Liver (tissue), 7 donors: ENCODE measurements at regions not wholly inside any gene's neighbourhood (a gene's known extent, or its start where the extent isn't known, plus 50 kb on each side); places are given as distances from the start of the nearest gene placed in this dataset.

ENCODE experiments used
- DNase-seq: peaks from one replicate; pipeline ENCODE4 v3.0.0-alpha.2; 2017; ENCODE audit warnings: low spot score
- H3K27ac ChIP-seq, 2 donors: one replicate each; pipeline ENCODE4 v1.7.0; 2013; ENCODE audit warnings: inconsistent platforms in 2 of 2, low read length in 2 of 2, control low read depth in 1 of 2, low read depth in 1 of 2, mild to moderate bottlenecking in 1 of 2
- H3K27me3 ChIP-seq, 4 donors: one replicate each; pipeline versions ENCODE4 v1.6.1 to v1.7.0; 2013; ENCODE audit warnings: low read length in 3 of 4, inconsistent platforms in 1 of 4, mild to moderate bottlenecking in 1 of 4, moderate library complexity in 1 of 4; ENCODE audit not compliant: control insufficient read depth in 4 of 4, insufficient read depth in 4 of 4
- H3K36me3 ChIP-seq, 4 donors: one replicate each; pipeline versions ENCODE4 v1.6.1 to v1.7.0; 2013; ENCODE audit warnings: low read length in 3 of 4, mild to moderate bottlenecking in 3 of 4, low read depth in 1 of 4, moderate library complexity in 1 of 4; ENCODE audit not compliant: control insufficient read depth in 4 of 4, insufficient read depth in 3 of 4
- H3K4me1 ChIP-seq, 4 donors: one replicate each; pipeline versions ENCODE4 v1.6.1 to v1.7.0; 2013; ENCODE audit warnings: low read length in 3 of 4, mild to moderate bottlenecking in 3 of 4, moderate library complexity in 1 of 4; ENCODE audit not compliant: control insufficient read depth in 4 of 4, insufficient read depth in 4 of 4
- H3K4me3 ChIP-seq, 3 donors: one replicate each; pipeline versions ENCODE4 v1.6.1 to v1.7.0; 2013; ENCODE audit warnings: low read length in 3 of 3, control low read depth in 1 of 3, low read depth in 1 of 3, mild to moderate bottlenecking in 1 of 3
- H3K9ac ChIP-seq, 2 donors: one replicate each; pipeline ENCODE4 v1.7.0; 2013; ENCODE audit warnings: low read length in 2 of 2, mild to moderate bottlenecking in 2 of 2, moderate library complexity in 2 of 2, control low read depth in 1 of 2, low read depth in 1 of 2
- H3K9me3 ChIP-seq, 4 donors: one replicate each; pipeline versions ENCODE4 v1.6.1 to v1.7.0; 2013; ENCODE audit warnings: low read length in 3 of 4; ENCODE audit not compliant: control insufficient read depth in 4 of 4
- EGR1 ChIP-seq, 2 donors: IDR thresholded peaks; 2 replicates each; pipeline ENCODE4 v1.6.1; 2016 to 2018; ENCODE audit warnings: antibody characterized with exemption in 2 of 2, low read depth in 2 of 2
- FOXA1 ChIP-seq: IDR thresholded peaks from 2 replicates; pipeline ENCODE4 v1.6.1; 2016; ENCODE audit warnings: antibody characterized with exemption
- GABPA ChIP-seq, 2 donors: IDR thresholded peaks in 1 of 2; conservative IDR thresholded peaks in 1 of 2; 2 replicates each; pipeline ENCODE4 v1.6.1; 2016; ENCODE audit warnings: antibody characterized with exemption in 2 of 2, mild to moderate bottlenecking in 1 of 2, moderate library complexity in 1 of 2
- HNF4G ChIP-seq: IDR thresholded peaks from 2 replicates; pipeline ENCODE4 v1.6.1; 2016; ENCODE audit warnings: antibody characterized with exemption
- JUND ChIP-seq, 2 donors: IDR thresholded peaks; 2 replicates each; pipeline ENCODE4 v1.6.1; 2016; ENCODE audit warnings: antibody characterized with exemption in 2 of 2
- NR2F2 ChIP-seq: IDR thresholded peaks from 2 replicates; pipeline ENCODE4 v1.6.1; 2016; ENCODE audit warnings: antibody characterized with exemption
- SP1 ChIP-seq: IDR thresholded peaks from 2 replicates; pipeline ENCODE4 v1.6.1; 2018; ENCODE audit warnings: antibody characterized with exemption, mild to moderate bottlenecking
- TAF1 ChIP-seq: conservative IDR thresholded peaks from 2 replicates; pipeline ENCODE4 v1.6.1; 2016; ENCODE audit warnings: antibody characterized with exemption, mild to moderate bottlenecking
- WGBS: extraction: QIAGEN DNeasy Blood & Tissue Kit; methylation state at CpG from one replicate; pipeline ENCODE4 v1.1.7; 2013; 5-methylcytosine and 5-hydroxymethylcytosine counted together
- TF ChIP-seq, protein P1 (sequence below): IDR thresholded peaks from 2 replicates; pipeline ENCODE4 v1.6.1; 2016; ENCODE audit warnings: antibody characterized with exemption, mild to moderate bottlenecking
- TF ChIP-seq, protein P2 (sequence below): IDR thresholded peaks from 2 replicates; pipeline ENCODE4 v1.6.1; 2016; ENCODE audit warnings: antibody characterized with exemption
- TF ChIP-seq, protein P3 (sequence below): IDR thresholded peaks from 2 replicates; pipeline ENCODE4 v1.6.1; 2016; ENCODE audit warnings: antibody characterized with exemption
- donor health status: healthy.
- donor health status: healthy.
- donor health status: healthy.
- donor health status: healthy.

GRCh38 chr13:22012686-22013085 lies 341.8 kb downstream of the FGF9 start:
- no peak for DNase-seq
- no peak overlapping the region for H3K9ac ChIP-seq
- H3K27me3 ChIP-seq: no peaks in the 10 kb centered on the region
- peaks cover 0 to 3% (median 0%) of the 10 kb centered on the region in 4 donors for H3K9me3 ChIP-seq
- no peaks in the 10 kb centered on the region for H3K4me1 ChIP-seq
- TF ChIP-seq FOXA1 (no peak), SP1 (no peak), NR2F2 (no peak), JUND (IDR thresholded peaks at IDR 0.05) (no peak)
- WGBS: 25% methylated on average over 2 of the region's 2 CpGs
- no peaks in the 10 kb centered on the region for H3K36me3 ChIP-seq
- no peak overlapping the region for H3K27ac ChIP-seq
- no peak overlapping the region for H3K4me3 ChIP-seq

- 63% methylated on average over 6 of the region's 6 CpGs for WGBS
- H3K4me3 ChIP-seq: no peak overlapping the region
Observed at GRCh38 chr13:22014469-22014868, 343.6 kb downstream of the FGF9 start.

GRCh38 chr13:22017226-22017625 lies 346.4 kb downstream of the FGF9 start:
- no peak for DNase-seq
- Histone ChIP-seq H3K9ac (no peak overlapping the region), H3K4me1 (no peaks in the 10 kb centered on the region), H3K4me3 (no peak overlapping the region), H3K36me3 (no peaks in the 10 kb centered on the region), H3K9me3 (no peaks in the 10 kb centered on the region), H3K27me3 (no peaks in the 10 kb centered on the region), H3K27ac (no peak overlapping the region)
- TF ChIP-seq EGR1 (IDR thresholded peaks at IDR 0.05; ENCODE audit: low read depth in 2 of 2): no peak
- WGBS: 43% methylated on average over 3 of the region's 3 CpGs

More at GRCh38 chr13:22014469-22014868, 343.6 kb downstream of the FGF9 start:
- Histone ChIP-seq H3K27me3 (no peaks in the 10 kb centered on the region), H3K4me1 (no peaks in the 10 kb centered on the region), H3K27ac (no peak overlapping the region), H3K36me3 (no peaks in the 10 kb centered on the region), H3K9ac (no peak overlapping the region), H3K9me3 (no peaks in the 10 kb centered on the region)
- no peak for DNase-seq
- TF ChIP-seq, protein P1, sequence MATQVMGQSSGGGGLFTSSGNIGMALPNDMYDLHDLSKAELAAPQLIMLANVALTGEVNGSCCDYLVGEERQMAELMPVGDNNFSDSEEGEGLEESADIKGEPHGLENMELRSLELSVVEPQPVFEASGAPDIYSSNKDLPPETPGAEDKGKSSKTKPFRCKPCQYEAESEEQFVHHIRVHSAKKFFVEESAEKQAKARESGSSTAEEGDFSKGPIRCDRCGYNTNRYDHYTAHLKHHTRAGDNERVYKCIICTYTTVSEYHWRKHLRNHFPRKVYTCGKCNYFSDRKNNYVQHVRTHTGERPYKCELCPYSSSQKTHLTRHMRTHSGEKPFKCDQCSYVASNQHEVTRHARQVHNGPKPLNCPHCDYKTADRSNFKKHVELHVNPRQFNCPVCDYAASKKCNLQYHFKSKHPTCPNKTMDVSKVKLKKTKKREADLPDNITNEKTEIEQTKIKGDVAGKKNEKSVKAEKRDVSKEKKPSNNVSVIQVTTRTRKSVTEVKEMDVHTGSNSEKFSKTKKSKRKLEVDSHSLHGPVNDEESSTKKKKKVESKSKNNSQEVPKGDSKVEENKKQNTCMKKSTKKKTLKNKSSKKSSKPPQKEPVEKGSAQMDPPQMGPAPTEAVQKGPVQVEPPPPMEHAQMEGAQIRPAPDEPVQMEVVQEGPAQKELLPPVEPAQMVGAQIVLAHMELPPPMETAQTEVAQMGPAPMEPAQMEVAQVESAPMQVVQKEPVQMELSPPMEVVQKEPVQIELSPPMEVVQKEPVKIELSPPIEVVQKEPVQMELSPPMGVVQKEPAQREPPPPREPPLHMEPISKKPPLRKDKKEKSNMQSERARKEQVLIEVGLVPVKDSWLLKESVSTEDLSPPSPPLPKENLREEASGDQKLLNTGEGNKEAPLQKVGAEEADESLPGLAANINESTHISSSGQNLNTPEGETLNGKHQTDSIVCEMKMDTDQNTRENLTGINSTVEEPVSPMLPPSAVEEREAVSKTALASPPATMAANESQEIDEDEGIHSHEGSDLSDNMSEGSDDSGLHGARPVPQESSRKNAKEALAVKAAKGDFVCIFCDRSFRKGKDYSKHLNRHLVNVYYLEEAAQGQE: no peak
- TF ChIP-seq JUND (IDR thresholded peaks at IDR 0.05) (no peak), TAF1 (no peak), EGR1 (IDR thresholded peaks at IDR 0.05; ENCODE audit: low read depth in 2 of 2) (no peak), GABPA (IDR thresholded peaks at IDR 0.05 in 1 of 2, conservative IDR thresholded peaks at IDR 0.05 in 1 of 2) (no peak), FOXA1 (no peak), HNF4G (no peak), SP1 (no peak)
- TF ChIP-seq, protein P2, sequence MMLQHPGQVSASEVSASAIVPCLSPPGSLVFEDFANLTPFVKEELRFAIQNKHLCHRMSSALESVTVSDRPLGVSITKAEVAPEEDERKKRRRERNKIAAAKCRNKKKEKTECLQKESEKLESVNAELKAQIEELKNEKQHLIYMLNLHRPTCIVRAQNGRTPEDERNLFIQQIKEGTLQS: no peak
- TF ChIP-seq, protein P3, sequence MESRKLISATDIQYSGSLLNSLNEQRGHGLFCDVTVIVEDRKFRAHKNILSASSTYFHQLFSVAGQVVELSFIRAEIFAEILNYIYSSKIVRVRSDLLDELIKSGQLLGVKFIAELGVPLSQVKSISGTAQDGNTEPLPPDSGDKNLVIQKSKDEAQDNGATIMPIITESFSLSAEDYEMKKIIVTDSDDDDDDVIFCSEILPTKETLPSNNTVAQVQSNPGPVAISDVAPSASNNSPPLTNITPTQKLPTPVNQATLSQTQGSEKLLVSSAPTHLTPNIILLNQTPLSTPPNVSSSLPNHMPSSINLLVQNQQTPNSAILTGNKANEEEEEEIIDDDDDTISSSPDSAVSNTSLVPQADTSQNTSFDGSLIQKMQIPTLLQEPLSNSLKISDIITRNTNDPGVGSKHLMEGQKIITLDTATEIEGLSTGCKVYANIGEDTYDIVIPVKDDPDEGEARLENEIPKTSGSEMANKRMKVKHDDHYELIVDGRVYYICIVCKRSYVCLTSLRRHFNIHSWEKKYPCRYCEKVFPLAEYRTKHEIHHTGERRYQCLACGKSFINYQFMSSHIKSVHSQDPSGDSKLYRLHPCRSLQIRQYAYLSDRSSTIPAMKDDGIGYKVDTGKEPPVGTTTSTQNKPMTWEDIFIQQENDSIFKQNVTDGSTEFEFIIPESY: no peak
